H9 (cell line): ENCODE measurements at regions not wholly inside any gene's neighbourhood (a gene's known extent, or its start where the extent isn't known, plus 50 kb on each side); places are given as distances from the start of the nearest gene placed in this dataset.

Experiments used
- DNase-seq: peaks from one replicate; pipeline ENCODE4 v3.0.0-alpha.2; 2017
- H2AFZ ChIP-seq: one replicate; pipeline ENCODE4 v1.6.1; 2013; ENCODE audit warnings: mild to moderate bottlenecking, low read length, control low read depth, moderate library complexity
- H2AK5ac ChIP-seq: 2 replicates; pipeline ENCODE4 v1.6.1; 2013; ENCODE audit warnings: low read length, control low read depth, mixed read lengths; ENCODE audit not compliant: insufficient read length
- H2BK120ac ChIP-seq: one replicate; pipeline ENCODE4 v1.6.1; 2013; ENCODE audit warnings: low read depth, mild to moderate bottlenecking, low read length, control low read depth, inconsistent platforms; ENCODE audit not compliant: poor library complexity, severe bottlenecking
- H2BK12ac ChIP-seq: 2 replicates; pipeline ENCODE4 v1.6.1; 2013; ENCODE audit warnings: low read length, control low read depth, mixed read lengths, low read depth; ENCODE audit not compliant: insufficient read length
- H2BK15ac ChIP-seq: 2 replicates; pipeline ENCODE4 v1.6.1; 2013; ENCODE audit warnings: low read depth, low read length, control low read depth
- H2BK20ac ChIP-seq: one replicate; pipeline ENCODE4 v1.6.1; 2013; ENCODE audit warnings: low read depth, mild to moderate bottlenecking, low read length, control low read depth, inconsistent platforms; ENCODE audit not compliant: poor library complexity, severe bottlenecking
- H2BK5ac ChIP-seq: 2 replicates; pipeline ENCODE4 v1.6.1; 2013; ENCODE audit warnings: low read length, control low read depth, mixed read lengths; ENCODE audit not compliant: insufficient read length
- H3K14ac ChIP-seq: 2 replicates; pipeline ENCODE4 v1.6.1; 2013; ENCODE audit warnings: low read length, control low read depth; ENCODE audit not compliant: insufficient read depth
- H3K18ac ChIP-seq: 2 replicates; pipeline ENCODE4 v1.6.1; 2013; ENCODE audit warnings: low read depth, mild to moderate bottlenecking, mixed read lengths, low read length, control low read depth; ENCODE audit not compliant: insufficient read length
- H3K23ac ChIP-seq: 2 replicates; pipeline ENCODE4 v1.6.1; 2013; ENCODE audit warnings: low read length, control low read depth, mixed read lengths, low read depth; ENCODE audit not compliant: insufficient read length
- H3K23me2 ChIP-seq: 2 replicates; pipeline ENCODE4 v1.6.1; 2013; ENCODE audit warnings: low read depth, mild to moderate bottlenecking, mixed read lengths, low read length, control low read depth; ENCODE audit not compliant: insufficient read length, poor library complexity, severe bottlenecking
- H3K27ac ChIP-seq: 2 replicates; pipeline ENCODE4 v1.5.1; 2013; ENCODE audit warnings: low read length, control low read depth, mixed read lengths, low read depth; ENCODE audit not compliant: insufficient read length
- H3K27me3 ChIP-seq: 2 replicates; pipeline ENCODE4 v1.6.1; 2013; ENCODE audit warnings: low read length, control low read depth, inconsistent platforms; ENCODE audit not compliant: insufficient read depth
- H3K4ac ChIP-seq: 2 replicates; pipeline ENCODE4 v1.6.1; 2013; ENCODE audit warnings: low read depth, mild to moderate bottlenecking, control low read depth, inconsistent platforms, low read length, moderate library complexity
- H3K4me1 ChIP-seq: 2 replicates; pipeline ENCODE4 v1.6.1; 2013; ENCODE audit warnings: low read length, control low read depth, inconsistent platforms; ENCODE audit not compliant: insufficient read depth
- H3K4me2 ChIP-seq: 2 replicates; pipeline ENCODE4 v1.6.1; 2013; ENCODE audit warnings: low read length, control low read depth, mixed read lengths; ENCODE audit not compliant: insufficient read length, insufficient read depth
- H3K56ac ChIP-seq: 2 replicates; pipeline ENCODE4 v1.6.1; 2013; ENCODE audit warnings: low read depth, mild to moderate bottlenecking, mixed read lengths, low read length, control low read depth; ENCODE audit not compliant: insufficient read length
- H3K79me1 ChIP-seq: 2 replicates; pipeline ENCODE4 v1.6.1; 2013; ENCODE audit warnings: low read depth, mild to moderate bottlenecking, moderate library complexity, low read length, control low read depth, inconsistent platforms; ENCODE audit not compliant: insufficient read depth, poor library complexity, severe bottlenecking
- H3K79me2 ChIP-seq: 2 replicates; pipeline ENCODE4 v1.6.1; 2013; ENCODE audit warnings: low read length, control low read depth, inconsistent platforms; ENCODE audit not compliant: insufficient read depth
- H3K9ac ChIP-seq: 2 replicates; pipeline ENCODE4 v1.6.1; 2013; ENCODE audit warnings: low read length, control low read depth, mixed read lengths; ENCODE audit not compliant: insufficient read length; ENCODE audit errors: extremely low read depth
- H3K9me3 ChIP-seq: one replicate; pipeline ENCODE4 v1.6.1; 2013; ENCODE audit warnings: low read depth, low read length, inconsistent platforms; ENCODE audit not compliant: control insufficient read depth
- H3T11ph ChIP-seq: one replicate; pipeline ENCODE4 v1.6.1; 2013; ENCODE audit warnings: mild to moderate bottlenecking, low read length, control low read depth, inconsistent platforms
- H4K20me1 ChIP-seq: one replicate; pipeline ENCODE4 v1.6.1; 2013; ENCODE audit not compliant: control insufficient read depth, insufficient read length, insufficient read depth
- H4K5ac ChIP-seq: 2 replicates; pipeline ENCODE4 v1.6.1; 2013; ENCODE audit warnings: low read depth, mild to moderate bottlenecking, mixed read lengths, low read length, control low read depth; ENCODE audit not compliant: insufficient read length
- H4K8ac ChIP-seq: replicated peaks from 2 replicates; pipeline ENCODE4 v1.6.1; 2013; ENCODE audit warnings: low read length, control low read depth, mixed read lengths, low read depth; ENCODE audit not compliant: insufficient read length
- H4K91ac ChIP-seq: 2 replicates; pipeline ENCODE4 v1.6.1; 2013; ENCODE audit warnings: low read depth, mild to moderate bottlenecking, moderate library complexity, mixed read lengths, low read length, control low read depth; ENCODE audit not compliant: insufficient read length
- H3K27ac Mint-ChIP-seq, 3 experiments: 2 replicates in 2 of 3; 3 replicates in 1 of 3; pipeline ENCODE4 v1.8.0; 2020 to 2021; ENCODE audit warnings: mixed read lengths in 3 of 3, mild to moderate bottlenecking in 1 of 3, moderate library complexity in 1 of 3
- H3K27me3 Mint-ChIP-seq: 2 replicates; pipeline ENCODE4 v1.8.0; 2021; ENCODE audit warnings: low read depth, mild to moderate bottlenecking, moderate library complexity, mixed read lengths
- H3K36me3 Mint-ChIP-seq, 3 experiments: 2 replicates in 2 of 3; 3 replicates in 1 of 3; pipeline ENCODE4 v1.8.0; 2020 to 2021; ENCODE audit warnings: low read depth in 3 of 3, mixed read lengths in 3 of 3; ENCODE audit not compliant: insufficient read depth in 1 of 3
- H3K4me1 Mint-ChIP-seq, 2 experiments: 2 replicates each; pipeline ENCODE4 v1.8.0; 2020; ENCODE audit warnings: mixed read lengths in 2 of 2
- H3K4me3 Mint-ChIP-seq, 2 experiments: 2 replicates in 1 of 2; 3 replicates in 1 of 2; pipeline ENCODE4 v1.8.0; 2020 to 2021; ENCODE audit warnings: mild to moderate bottlenecking in 2 of 2, mixed read lengths in 2 of 2, moderate library complexity in 1 of 2
- H3K9me3 Mint-ChIP-seq, 2 experiments: 2 replicates in 1 of 2; 3 replicates in 1 of 2; pipeline ENCODE4 v1.8.0; 2020; ENCODE audit warnings: mild to moderate bottlenecking in 2 of 2, mixed read lengths in 2 of 2, moderate library complexity in 1 of 2
- CTCF ChIP-seq: fragments of 200-600 bp; sonication (generic); conservative IDR thresholded peaks from 3 replicates; pipeline ENCODE4 v1.8.0; 2021; ENCODE audit warnings: antibody characterized with exemption, mild to moderate bottlenecking
- WGBS: extraction: QIAGEN DNeasy Blood & Tissue Kit; methylation state at CpG from one replicate; pipeline ENCODE4 v1.1.7; 2013; ENCODE audit warnings: missing lambda C conversion rate, low lambda C conversion rate, mixed read lengths; ENCODE audit not compliant: insufficient read length; ENCODE audit errors: extremely low coverage; 5-methylcytosine and 5-hydroxymethylcytosine counted together

GRCh38 chr4:178450614-178451013 is 1008.4 kb upstream of the AGA start:
- Mint-ChIP-seq H3K4me3 (no peak overlapping the region), H3K4me1 (no peaks in the 10 kb centered on the region), H3K9me3 (peaks cover 0 to 2% of the 10 kb centered on the region in 2 experiments; a peak in 2 of 5 replicates), H3K27me3 (no peaks in the 10 kb centered on the region), H3K36me3 (no peaks in the 10 kb centered on the region; a peak in 1 of 7 replicates), H3K27ac (no peak overlapping the region)
- H3K23ac ChIP-seq: no peak overlapping the region
- H3K56ac ChIP-seq: no peak overlapping the region
- no peak overlapping the region for H2BK120ac ChIP-seq
- no peak overlapping the region for H4K91ac ChIP-seq
- no peak overlapping the region for H3K27ac ChIP-seq
- no peak overlapping the region for H2BK5ac ChIP-seq
- no peaks in the 10 kb centered on the region for H3K4me1 ChIP-seq
- H3K4me2 ChIP-seq: no peak overlapping the region
- no peak overlapping the region for H3T11ph ChIP-seq
- H2BK15ac ChIP-seq: no peak overlapping the region
- H3K18ac ChIP-seq: no peak overlapping the region
- no peak overlapping the region for H4K8ac ChIP-seq
- no peak overlapping the region for H2BK20ac ChIP-seq
- H3K27me3 ChIP-seq: no peaks in the 10 kb centered on the region
- H3K9ac ChIP-seq: no peak overlapping the region
- no peaks in the 10 kb centered on the region for H3K23me2 ChIP-seq
- H3K79me1 ChIP-seq: no peaks in the 10 kb centered on the region
- no peaks in the 10 kb centered on the region for H3K79me2 ChIP-seq
- H3K4ac ChIP-seq: no peak overlapping the region
- H3K14ac ChIP-seq: no peak overlapping the region
- H2BK12ac ChIP-seq: no peak overlapping the region
- no peaks in the 10 kb centered on the region for H3K9me3 ChIP-seq
- WGBS: no CpG with 5 or more reads among the region's 3 CpGs
- H4K5ac ChIP-seq: no peak overlapping the region
- no peak for DNase-seq
- no peak overlapping the region for H2AFZ ChIP-seq
- no peak overlapping the region for H2AK5ac ChIP-seq
- H4K20me1 ChIP-seq: no peaks in the 10 kb centered on the region
- no peak for TF ChIP-seq CTCF
